Right cardiac atrium (tissue), 5 donors: ENCODE measurements at regions not wholly inside any gene's neighbourhood (a gene's known extent, or its start where the extent isn't known, plus 50 kb on each side); places are given as distances from the start of the nearest gene placed in this dataset.

Experiments
- ATAC-seq, 2 donors: fragments of 200-7000 bp; cut with Tn5 transposase; one replicate each; pipeline versions ENCODE4 v1.8.0 to v1.9.1; 2020; ENCODE audit warnings: moderate library complexity in 2 of 2, mild to moderate bottlenecking in 1 of 2
- DNase-seq, 3 donors: peaks; one replicate each; pipeline ENCODE4 v3.0.0-alpha.2; 2020
- H3K27ac ChIP-seq: one replicate; pipeline ENCODE4 v1.5.1; 2013; ENCODE audit warnings: mild to moderate bottlenecking, low read length, control low read depth, moderate library complexity
- H3K27me3 ChIP-seq: one replicate; pipeline ENCODE4 v1.6.1; 2013; ENCODE audit not compliant: control insufficient read depth, insufficient read depth
- H3K4me1 ChIP-seq: one replicate; pipeline ENCODE4 v1.6.1; 2013; ENCODE audit warnings: low read length; ENCODE audit not compliant: control insufficient read depth, insufficient read depth
- H3K4me3 ChIP-seq: one replicate; pipeline ENCODE4 v1.5.1; 2013; ENCODE audit warnings: low read length, control low read depth
- H3K9me3 ChIP-seq: one replicate; pipeline ENCODE4 v1.6.1; 2013; ENCODE audit warnings: low read length; ENCODE audit not compliant: control insufficient read depth
- WGBS: extraction: QIAGEN DNeasy Blood & Tissue Kit; methylation state at CpG from one replicate; pipeline ENCODE4 v1.1.7; 2013; 5-methylcytosine and 5-hydroxymethylcytosine counted together
- intact Hi-C, 4 donors: fragments of 100-400 bp; cut with DNase I; formaldehyde crosslinking; loops; one replicate each; pipeline versions ENCODE4 v1.11.0 to v1.14.0; 2022 to 2023
- donor health status: healthy with polysubstance abuse.
- donor health status: DM: no; HTN: yes; CAD: no.
- donor health status: DM: no; HTN: no; CAD: no.
- donor health status: DM: no; HTN: yes; CAD: no; lungs with severe emphysema.
- donor health status: DM: yes; HTN: yes; CAD: no.

- intact Hi-C loops, result no loop called here
- Histone ChIP-seq H3K4me1 (no peaks in the 10 kb centered on the region), H3K27me3 (no peaks in the 10 kb centered on the region), H3K27ac (no peak overlapping the region), H3K9me3 (no peaks in the 10 kb centered on the region), H3K4me3 (no peak overlapping the region)
- WGBS, result 79% methylated on average over 10 of the region's 10 CpGs
- DNase-seq (no peak), ATAC-seq (no peak)
Measured at GRCh38 chr5:133696006-133696584, 83.8 kb upstream of the FSTL4 start.

DNA sequence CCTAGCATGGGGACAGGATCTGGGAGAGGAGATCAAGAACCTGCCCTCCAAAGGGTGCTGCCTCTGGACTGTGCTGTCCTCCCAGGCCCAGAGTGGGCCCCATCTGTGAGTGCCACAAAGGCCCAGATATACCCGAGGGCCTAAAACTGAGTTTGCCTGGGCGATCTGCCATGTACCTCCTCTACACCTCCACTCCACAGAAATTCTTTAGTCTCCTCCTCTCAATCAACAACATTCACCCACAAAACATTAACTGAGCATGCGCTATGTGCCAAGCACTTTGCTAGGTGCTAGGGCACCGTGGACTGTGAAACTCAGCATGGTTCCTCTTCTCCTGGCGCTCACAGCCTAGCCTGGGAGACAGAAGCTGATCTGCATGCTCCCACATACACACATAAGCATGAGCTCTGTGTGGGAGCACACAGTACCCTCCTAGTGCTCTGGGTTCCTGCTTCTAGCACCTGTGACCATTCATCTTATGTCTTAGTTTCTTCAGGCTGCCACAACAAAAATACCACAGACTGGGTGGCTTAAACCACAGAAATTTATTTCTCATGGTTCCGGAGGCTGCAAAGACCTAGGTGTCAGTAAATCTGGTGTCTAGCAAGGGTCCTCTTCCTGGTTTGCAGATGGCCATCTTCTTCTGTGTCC, 82.0 kb upstream of the FSTL4 start:
- intact Hi-C loops, result no loop called here
- H3K9me3 ChIP-seq, result no peaks in the 10 kb centered on the region
- no peak overlapping the region for H3K4me3 ChIP-seq
- DNase-seq (no peak), ATAC-seq (no peak)
- no peaks in the 10 kb centered on the region for H3K4me1 ChIP-seq
- 86% methylated on average over 6 of the region's 6 CpGs for WGBS
- H3K27ac ChIP-seq, result no peak overlapping the region
- no peaks in the 10 kb centered on the region for H3K27me3 ChIP-seq

- Histone ChIP-seq H3K4me1 (no peaks in the 10 kb centered on the region), H3K27me3 (peaks cover 2% of the 10 kb centered on the region), H3K4me3 (no peak overlapping the region), H3K9me3 (no peaks in the 10 kb centered on the region), H3K27ac (no peak overlapping the region)
- no peak for ATAC-seq
- no peak for DNase-seq
- intact Hi-C loops, result no loop called here
- 67% methylated on average over 3 of the region's 3 CpGs for WGBS
Measured at GRCh38 chr5:133691448-133691847, 79.1 kb upstream of the FSTL4 start.

DNA sequence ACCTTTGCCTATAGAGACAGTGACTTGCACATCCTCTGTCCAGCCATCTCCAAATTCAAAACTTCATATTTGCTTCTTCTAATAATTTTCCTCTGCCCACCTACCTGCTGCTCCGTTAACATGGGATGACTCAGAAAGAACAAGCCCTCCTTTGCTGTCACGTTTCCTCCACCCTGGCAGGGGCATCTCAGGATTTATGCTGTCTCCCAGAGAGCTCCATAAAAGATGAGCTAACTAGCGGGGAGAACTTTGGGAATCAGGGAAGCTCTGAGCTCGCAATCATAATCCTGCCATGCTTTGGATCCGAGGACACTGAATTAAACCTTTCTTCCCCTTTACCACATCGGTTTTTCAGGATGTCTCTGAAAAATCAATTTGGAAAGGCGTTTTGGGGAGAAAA, 78.4 kb upstream of the FSTL4 start:
- ATAC-seq, result no peak
- no peak for DNase-seq
- Histone ChIP-seq H3K27ac (no peak overlapping the region), H3K4me1 (no peaks in the 10 kb centered on the region), H3K9me3 (no peaks in the 10 kb centered on the region), H3K4me3 (no peak overlapping the region), H3K27me3 (peaks cover 2% of the 10 kb centered on the region)
- intact Hi-C loops, result no loop called here
- 78% methylated on average over 7 of the region's 7 CpGs for WGBS

DNA sequence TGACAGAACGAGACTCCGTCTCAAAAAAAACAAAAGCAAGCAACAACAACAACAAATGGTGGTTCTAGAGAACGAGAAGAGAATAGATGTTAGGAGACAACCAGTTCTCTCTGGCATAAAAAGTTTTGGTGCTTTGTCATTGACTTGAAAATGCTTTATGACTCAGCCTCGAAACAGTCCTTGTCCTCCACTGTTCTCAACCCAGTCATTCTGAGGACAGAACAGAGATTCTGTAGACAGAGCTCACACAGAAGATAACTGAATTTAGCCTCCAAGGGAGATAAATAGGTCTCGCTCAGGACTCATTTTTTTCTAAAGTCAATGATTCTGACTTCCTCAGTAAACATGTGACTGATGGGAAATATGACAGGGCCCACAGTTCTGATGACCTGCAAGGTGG, 76.0 kb upstream of the FSTL4 start:
- Histone ChIP-seq H3K4me3 (no peak overlapping the region), H3K27me3 (peaks cover 2% of the 10 kb centered on the region), H3K4me1 (no peaks in the 10 kb centered on the region), H3K9me3 (no peaks in the 10 kb centered on the region), H3K27ac (no peak overlapping the region)
- ATAC-seq, result no peak
- 69% methylated on average over 5 of the region's 5 CpGs for WGBS
- intact Hi-C loops, result no loop called here
- DNase-seq, result no peak

DNA sequence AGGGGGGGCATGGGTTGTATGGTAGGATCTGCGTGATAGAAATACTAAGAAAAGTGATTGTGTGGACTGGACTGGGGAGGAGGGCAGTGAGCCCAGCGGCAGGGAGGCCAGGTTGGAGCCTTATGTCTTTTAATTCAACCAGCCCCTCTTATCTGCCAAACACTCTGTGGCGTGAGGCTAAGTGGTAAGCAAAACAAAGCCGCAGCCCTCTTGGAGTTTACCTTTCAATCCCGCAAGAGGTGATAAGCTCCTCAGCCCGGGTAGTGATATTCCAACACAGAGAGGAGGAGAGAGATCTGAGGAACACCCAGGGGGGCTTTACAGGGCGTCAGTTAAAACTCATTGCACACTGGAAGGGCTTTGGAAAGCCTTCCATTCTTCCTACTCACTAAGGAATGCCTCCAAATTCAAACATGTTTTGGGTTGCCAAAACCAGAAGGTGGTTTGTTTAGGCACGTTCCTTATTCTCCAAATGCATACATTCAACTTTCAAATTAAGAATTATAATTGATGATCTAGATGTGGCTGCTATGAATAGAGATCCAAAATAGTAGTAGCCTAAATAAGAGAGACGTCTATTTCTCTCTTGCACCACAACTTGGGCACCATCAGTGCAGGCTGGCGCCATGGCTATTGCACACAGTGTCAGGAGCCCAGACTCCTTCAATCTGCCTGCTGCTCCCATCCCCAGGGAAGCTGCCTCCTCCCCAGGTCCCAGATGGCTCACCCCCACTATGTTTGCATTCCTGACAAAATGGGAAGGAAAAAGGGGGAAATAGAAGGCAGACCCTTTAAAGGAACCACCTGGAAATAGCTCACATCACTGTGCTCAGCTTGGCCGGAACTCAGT, 75.1 kb upstream of the FSTL4 start:
- Histone ChIP-seq H3K4me1 (no peaks in the 10 kb centered on the region), H3K4me3 (no peak overlapping the region), H3K27me3 (peaks cover 2% of the 10 kb centered on the region), H3K27ac (no peak overlapping the region), H3K9me3 (no peaks in the 10 kb centered on the region)
- ATAC-seq (no peak), DNase-seq (no peak)
- 40% methylated on average over 11 of the region's 11 CpGs for whole genome bisulfite sequencing
- intact Hi-C loops, result no loop called here

DNA sequence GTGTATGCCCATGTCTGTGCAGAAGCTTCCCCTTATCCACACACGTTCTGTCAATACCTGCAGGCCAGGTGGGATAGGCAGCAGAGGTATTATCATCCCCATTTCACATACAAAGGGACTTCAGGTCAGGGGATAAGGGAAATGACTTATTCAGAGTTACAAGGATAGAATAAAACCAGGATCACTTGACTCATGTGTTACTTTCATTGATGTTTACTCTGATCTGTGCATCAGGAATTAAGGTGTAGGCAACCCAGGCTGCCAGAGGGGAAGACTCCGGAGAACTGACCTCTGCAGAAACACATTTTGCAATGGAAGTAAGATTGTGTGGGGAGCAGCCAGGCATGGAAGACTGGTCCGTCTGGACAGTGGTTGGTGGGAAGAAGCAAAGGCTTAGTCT, 74.2 kb upstream of the FSTL4 start:
- Histone ChIP-seq H3K27ac (no peak overlapping the region), H3K27me3 (peaks cover 2% of the 10 kb centered on the region), H3K4me3 (no peak overlapping the region), H3K4me1 (no peaks in the 10 kb centered on the region), H3K9me3 (no peaks in the 10 kb centered on the region)
- DNase-seq (no peak), ATAC-seq (no peak)
- whole genome bisulfite sequencing, result 57% methylated on average over 3 of the region's 3 CpGs
- intact Hi-C loops, result no loop called here

- H3K4me3 ChIP-seq, result no peak overlapping the region
- H3K27me3 ChIP-seq, result peaks cover 2% of the 10 kb centered on the region
- ATAC-seq (no peak), DNase-seq (no peak)
- intact Hi-C loops, result no loop called here
- WGBS, result 50% methylated on average over 8 of the region's 8 CpGs
- no peaks in the 10 kb centered on the region for H3K4me1 ChIP-seq
- no peak overlapping the region for H3K27ac ChIP-seq
- no peaks in the 10 kb centered on the region for H3K9me3 ChIP-seq
Measured at GRCh38 chr5:133685402-133686018, 73.2 kb upstream of the FSTL4 start.

GRCh38 chr5:133683646-133684596, 71.6 kb upstream of the FSTL4 start:
- Histone ChIP-seq H3K27me3 (peaks cover 2% of the 10 kb centered on the region), H3K27ac (no peak overlapping the region), H3K9me3 (no peaks in the 10 kb centered on the region), H3K4me1 (no peaks in the 10 kb centered on the region), H3K4me3 (no peak overlapping the region)
- WGBS, result 82% methylated on average over 21 of the region's 21 CpGs
- ATAC-seq (no peak), DNase-seq (no peak)
- intact Hi-C loops, result no loop called here

DNA sequence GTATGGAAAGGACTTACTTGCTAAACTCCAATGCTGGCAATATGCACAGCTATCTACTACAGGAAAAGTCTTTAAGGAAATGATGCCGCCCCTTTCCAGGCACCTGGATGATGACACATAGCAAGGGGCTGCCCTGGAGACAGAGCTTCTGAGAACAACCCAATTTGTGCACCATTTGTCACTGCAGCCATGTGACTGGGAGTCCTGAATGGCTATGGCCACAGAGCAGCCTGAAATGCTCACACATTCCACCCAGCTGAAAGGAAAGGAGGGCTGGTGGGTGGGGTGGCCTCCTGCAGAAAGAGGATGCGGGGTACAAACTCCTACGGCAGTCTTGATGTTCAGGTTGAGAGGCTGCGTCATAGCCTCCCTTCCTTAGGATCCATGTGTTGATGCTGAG, 70.1 kb upstream of the FSTL4 start:
- intact Hi-C loops, result no loop called here
- DNase-seq, result no peak

More for the DNA sequence above, 70.1 kb upstream of the FSTL4 start:
- Histone ChIP-seq H3K4me3 (no peak overlapping the region), H3K9me3 (no peaks in the 10 kb centered on the region), H3K27me3 (peaks cover 2% of the 10 kb centered on the region), H3K27ac (no peak overlapping the region), H3K4me1 (no peaks in the 10 kb centered on the region)
- ATAC-seq, result no peak
- 88% methylated on average over 4 of the region's 4 CpGs for WGBS
